HepG2 (cell line): ENCODE measurements at regions not wholly inside any gene's neighbourhood (a gene's known extent, or its start where the extent isn't known, plus 50 kb on each side); places are given as distances from the start of the nearest gene placed in this dataset.

Source experiments
- ATAC-seq: fragments of 200-7000 bp; cut with Tn5 transposase; 3 replicates; pipeline ENCODE4 v1.9.1; 2020; ENCODE audit warnings: mild to moderate bottlenecking, moderate library complexity
- BruUV-seq: library from RNA; stranded (reverse); fragments of 400-500 nt; replicated peaks from 2 replicates; lab custom pipeline; 2021; lab: Mats Ljungman, UMichigan
- CTCF ChIA-PET: fragments of 300-600 bp; formaldehyde crosslinking; extraction: SDS; loops from one replicate; lab custom pipeline; 2021; ENCODE audit warnings: low total read pairs, inconsistent platforms, low intra/inter-chr PET ratio; lab: Yijun Ruan, JAX
- POLR2A ChIA-PET: fragments of 350-600 bp; sonication (Branson Sonifier 250); formaldehyde crosslinking; loops from one replicate; lab custom pipeline; 2020; ENCODE audit warnings: antibody characterized with exemption, inconsistent platforms; lab: Yijun Ruan, JAX
- DNase-seq: peaks from one replicate; pipeline ENCODE4 v3.0.0-alpha.2; 2015; ENCODE audit warnings: low spot score
- FAIRE-seq: peaks from 3 replicates; lab custom pipeline; 2011; peaks lifted over from hg19 to GRCh38; lab: Jason Lieb, UNC
- H2AFZ ChIP-seq: one replicate; pipeline ENCODE4 v1.6.1; 2011; ENCODE audit warnings: low read length, inconsistent platforms
- H3K27ac ChIP-seq: fragments of 300-600 bp; 3 replicates; pipeline ENCODE4 v1.8.0; 2011; ENCODE audit warnings: mixed run types, mild to moderate bottlenecking, mixed read lengths, low read length, inconsistent platforms; ENCODE audit not compliant: insufficient read depth; ENCODE audit errors: extremely low read length
- H3K27me3 ChIP-seq, 2 experiments: fragments of 200-600 bp in 1 of 2; 2 replicates in 1 of 2; 3 replicates in 1 of 2; pipeline versions ENCODE4 v1.6.0 to v1.8.0; 2011; ENCODE audit warnings: low read length in 2 of 2, mild to moderate bottlenecking in 2 of 2, moderate library complexity in 2 of 2, inconsistent platforms in 1 of 2; ENCODE audit not compliant: insufficient read depth in 2 of 2, control insufficient read depth in 1 of 2
- H3K36me3 ChIP-seq, 2 experiments: fragments of 200-600 bp in 1 of 2; replicated peaks in 1 of 2; 2 replicates in 1 of 2; 3 replicates in 1 of 2; pipeline versions ENCODE4 v1.5.1 to v1.8.0; 2011; ENCODE audit warnings: low read length in 2 of 2, inconsistent platforms in 1 of 2; ENCODE audit not compliant: insufficient read depth in 2 of 2, control insufficient read depth in 1 of 2
- H3K4me1 ChIP-seq: 2 replicates; pipeline ENCODE4 v1.5.1; 2012; ENCODE audit warnings: low read length, inconsistent platforms; ENCODE audit not compliant: insufficient read depth
- H3K4me2 ChIP-seq: 2 replicates; pipeline ENCODE4 v1.6.0; 2011; ENCODE audit warnings: low read depth, low read length, inconsistent platforms
- H3K4me3 ChIP-seq, 3 experiments: fragments of 200-600 bp in 1 of 3; sonication (generic), shearing (Covaris generic) in 1 of 3; replicated peaks in 1 of 3; 2 replicates each; pipeline ENCODE4 v1.5.1; 2011 to 2016; ENCODE audit warnings: low read length in 3 of 3, inconsistent platforms in 2 of 3, low read depth in 2 of 3, mild to moderate bottlenecking in 2 of 3, control low read depth in 1 of 3, mixed read lengths in 1 of 3; ENCODE audit not compliant: insufficient read depth in 1 of 3
- H3K79me2 ChIP-seq: one replicate; pipeline ENCODE4 v1.6.1; 2011; ENCODE audit warnings: low read length, inconsistent platforms; ENCODE audit not compliant: insufficient read depth
- H3K9ac ChIP-seq: 2 replicates; pipeline ENCODE4 v1.6.0; 2011; ENCODE audit warnings: mild to moderate bottlenecking, low read depth, low read length, inconsistent platforms; ENCODE audit not compliant: insufficient read depth
- H3K9me3 ChIP-seq: 2 replicates; pipeline ENCODE4 v1.5.1; 2012; ENCODE audit warnings: mild to moderate bottlenecking, low read length
- H4K20me1 ChIP-seq: 2 replicates; pipeline ENCODE4 v1.6.0; 2011; ENCODE audit warnings: inconsistent platforms, mild to moderate bottlenecking, low read length, moderate library complexity; ENCODE audit not compliant: insufficient read depth
- BCLAF1 ChIP-seq: fragments of 450-650 bp; IDR thresholded peaks from 2 replicates; pipeline ENCODE4 v1.6.1; 2017; ENCODE audit warnings: mild to moderate bottlenecking
- CENPX ChIP-seq: sonication (generic); formaldehyde crosslinking; IDR thresholded peaks from 2 replicates; pipeline ENCODE4 v1.9.0; 2021; ENCODE audit warnings: mild to moderate bottlenecking, missing genetic modification reagents, moderate library complexity
- ERF ChIP-seq: IDR thresholded peaks from 2 replicates; pipeline ENCODE4 v1.6.1; 2018; ENCODE audit warnings: missing biosample characterization, missing genetic modification reagents
- FOXK1 ChIP-seq: sonication (generic); formaldehyde crosslinking; IDR thresholded peaks from 2 replicates; pipeline ENCODE4 v1.4.0; 2020; ENCODE audit warnings: low read depth, missing genetic modification reagents, borderline replicate concordance
- HMG20A ChIP-seq: IDR thresholded peaks from 2 replicates; pipeline ENCODE4 v1.6.1; 2016; ENCODE audit warnings: borderline replicate concordance
- HMGA1 ChIP-seq: sonication (generic); formaldehyde crosslinking; conservative IDR thresholded peaks from 2 replicates; pipeline ENCODE4 v1.4.0; 2020; ENCODE audit warnings: missing genetic modification reagents
- HNF4A ChIP-seq: sonication (generic); formaldehyde crosslinking; IDR thresholded peaks from 2 replicates; pipeline ENCODE4 v1.4.0; 2020; ENCODE audit warnings: missing genetic modification reagents
- NFKB2 ChIP-seq: sonication (generic); formaldehyde crosslinking; IDR thresholded peaks from 2 replicates; pipeline ENCODE4 v1.4.0; 2020; ENCODE audit warnings: missing genetic modification reagents, borderline replicate concordance
- NPAS2 ChIP-seq: sonication (generic); formaldehyde crosslinking; IDR thresholded peaks from 2 replicates; pipeline ENCODE4 v1.8.0; 2022; ENCODE audit warnings: mild to moderate bottlenecking, missing genetic modification reagents, borderline replicate concordance
- PBX3 ChIP-seq: sonication (generic); formaldehyde crosslinking; IDR thresholded peaks from 2 replicates; pipeline ENCODE4 v1.8.1; 2023; ENCODE audit warnings: missing genetic modification reagents, inconsistent platforms, borderline replicate concordance
- PRMT3 ChIP-seq: sonication (generic); formaldehyde crosslinking; IDR thresholded peaks from 2 replicates; pipeline ENCODE4 v1.8.1; 2022; ENCODE audit warnings: low read depth, mild to moderate bottlenecking, moderate library complexity, missing genetic modification reagents, borderline replicate concordance
- REL ChIP-seq: sonication (generic); formaldehyde crosslinking; conservative IDR thresholded peaks from 2 replicates; pipeline ENCODE4 v1.8.0; 2022; ENCODE audit warnings: mild to moderate bottlenecking, missing genetic modification reagents, moderate library complexity
- RFX1 ChIP-seq: fragments of 450-650 bp; IDR thresholded peaks from 2 replicates; pipeline ENCODE4 v1.6.1; 2017
- RFXAP ChIP-seq: sonication (generic); formaldehyde crosslinking; IDR thresholded peaks from 2 replicates; pipeline ENCODE4 v1.4.0; 2020; ENCODE audit warnings: missing genetic modification reagents, borderline replicate concordance
- TBL1XR1 ChIP-seq: fragments of 150-350 bp; IDR thresholded peaks from 2 replicates; pipeline ENCODE4 v1.6.1; 2014; ENCODE audit warnings: borderline replicate concordance, low read length; ENCODE audit not compliant: partially characterized antibody
- ZFYVE20 ChIP-seq: sonication (generic); formaldehyde crosslinking; IDR thresholded peaks from 2 replicates; pipeline ENCODE4 v1.8.0; 2023; ENCODE audit warnings: low read depth, mild to moderate bottlenecking, moderate library complexity, missing genetic modification reagents, borderline replicate concordance
- ZNF562 ChIP-seq: sonication (generic); formaldehyde crosslinking; IDR thresholded peaks from 2 replicates; pipeline ENCODE4 v1.8.0; 2022; ENCODE audit warnings: missing genetic modification reagents, borderline replicate concordance
- ZNF619 ChIP-seq: sonication (generic); formaldehyde crosslinking; IDR thresholded peaks from 2 replicates; pipeline ENCODE4 v1.4.0; 2020; ENCODE audit warnings: mild to moderate bottlenecking, missing genetic modification reagents
- ZNF816 ChIP-seq: sonication (generic); formaldehyde crosslinking; IDR thresholded peaks from 2 replicates; pipeline ENCODE4 v1.8.0; 2022; ENCODE audit warnings: missing genetic modification reagents, mild to moderate bottlenecking, borderline replicate concordance
- WGBS: methylation state at CpG from one replicate; pipeline ENCODE4 v1.1.6; 2017; ENCODE audit warnings: low lambda C conversion rate; 5-methylcytosine and 5-hydroxymethylcytosine counted together
- in situ Hi-C: cut with HindIII; loops from 2 replicates; pipeline ENCODE4 v1.10.0; 2017; ENCODE audit warnings: low pct_unique_long_range_greater_than_20kb; ENCODE audit not compliant: extremely low pct_ligation_motif_present
- intact Hi-C: fragments of 100-400 bp; cut with micrococcal nuclease; formaldehyde crosslinking; loops from one replicate; pipeline ENCODE4 v1.10.0; 2022; ENCODE audit not compliant: unreplicated experiment

- no peak for TF ChIP-seq ERF (CRISPR knock-in tag)
These were observed 53.9 kb upstream of the PALM2AKAP2 start (continued) for GRCh38 chr9:109726119-109726518.

- no peak for FAIRE-seq
- ATAC-seq = no peak
- Histone ChIP-seq H3K9me3 (no peaks in the 10 kb centered on the region), H3K9ac (no peak overlapping the region), H3K27ac (no peak overlapping the region), H4K20me1 (no peaks in the 10 kb centered on the region), H3K4me2 (no peak overlapping the region), H2AFZ (no peak overlapping the region), H3K79me2 (no peaks in the 10 kb centered on the region), H3K36me3 (no peaks in the 10 kb centered on the region), H3K27me3 (no peaks in the 10 kb centered on the region), H3K4me3 (no peak overlapping the region), H3K4me1 (no peaks in the 10 kb centered on the region)
- intact Hi-C loops (no loop called here), in situ Hi-C loops (no loop called here)
- 17% methylated on average over 3 of the region's 3 CpGs for WGBS
- no TSS peak for BruUV-seq
- POLR2A ChIA-PET = no interaction called here
- DNase-seq = no peak
- CTCF ChIA-PET = no interaction called here
- TF ChIP-seq FOXK1 (CRISPR knock-in tag) (no peak), ZNF816 (CRISPR knock-in tag) (no peak), RFXAP (CRISPR knock-in tag) (no peak), PRMT3 (no peak), BCLAF1 (no peak), HMG20A (CRISPR knock-in tag) (no peak), PBX3 (no peak), ZNF562 (no peak), HMGA1 (no peak), RFX1 (no peak), ZFYVE20 (CRISPR knock-in tag) (no peak), NPAS2 (CRISPR knock-in tag) (no peak), REL (CRISPR knock-in tag) (no peak), TBL1XR1 (no peak), ZNF619 (no peak), NFKB2 (CRISPR knock-in tag) (no peak), CENPX (CRISPR knock-in tag) (no peak), HNF4A (no peak)
These were observed 51.2 kb upstream of the PALM2AKAP2 start for GRCh38 chr9:109728686-109729300.
